Gastrocnemius medialis (tissue), 4 donors: ENCODE measurements at regions not wholly inside any gene's neighbourhood (a gene's known extent, or its start where the extent isn't known, plus 50 kb on each side); places are given as distances from the start of the nearest gene placed in this dataset.

ENCODE experiments used
- POLR2A ChIP-seq, 2 donors: fragments of 450-650 bp; IDR thresholded peaks; one replicate each; pipeline ENCODE4 v1.6.1; 2017; ENCODE audit warnings: antibody characterized with exemption in 2 of 2, mild to moderate bottlenecking in 2 of 2, moderate library complexity in 2 of 2
- TF ChIP-seq, protein P1 (sequence below), 5 experiments: fragments of 450-650 bp in 3 of 5; fragments of 200-600 bp in 2 of 5; sonication (generic) in 2 of 5; IDR thresholded peaks in 4 of 5; conservative IDR thresholded peaks in 1 of 5; 1 replicate in 4 of 5; 2 replicates in 1 of 5; pipeline ENCODE4 v1.5.1; 2016 to 2019; ENCODE audit warnings: antibody characterized with exemption in 5 of 5, mild to moderate bottlenecking in 3 of 5, moderate library complexity in 3 of 5

DNA sequence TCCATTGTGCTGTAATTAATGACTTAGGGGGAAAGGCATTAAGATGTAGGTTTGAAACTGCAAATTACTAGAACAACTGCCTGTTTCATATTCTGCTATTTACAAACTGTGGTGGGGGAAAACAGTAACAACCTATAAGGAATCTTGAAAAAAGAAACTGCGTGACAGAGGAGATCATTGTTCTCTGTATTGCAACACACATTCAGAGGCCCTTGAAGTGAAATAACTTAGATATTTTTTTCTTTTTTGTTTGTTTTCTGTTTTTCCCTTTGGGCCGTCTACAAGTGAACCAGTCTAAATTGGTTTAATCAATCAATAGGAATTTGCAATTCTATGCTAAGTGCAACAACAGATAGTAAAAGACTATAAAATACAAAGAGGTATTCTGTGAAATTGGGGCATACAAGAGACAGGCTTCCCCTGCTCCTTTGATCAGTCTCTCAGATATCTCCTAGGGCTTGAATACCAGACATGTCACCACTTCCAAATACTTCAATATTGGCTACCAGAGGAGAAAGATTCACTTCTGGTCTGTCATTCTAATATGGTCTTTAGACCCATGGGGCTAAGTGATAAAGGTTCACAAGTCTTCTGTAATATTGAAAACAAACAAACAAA lies 2055.1 kb upstream of the CELF4 start:
- TF ChIP-seq, protein P1, sequence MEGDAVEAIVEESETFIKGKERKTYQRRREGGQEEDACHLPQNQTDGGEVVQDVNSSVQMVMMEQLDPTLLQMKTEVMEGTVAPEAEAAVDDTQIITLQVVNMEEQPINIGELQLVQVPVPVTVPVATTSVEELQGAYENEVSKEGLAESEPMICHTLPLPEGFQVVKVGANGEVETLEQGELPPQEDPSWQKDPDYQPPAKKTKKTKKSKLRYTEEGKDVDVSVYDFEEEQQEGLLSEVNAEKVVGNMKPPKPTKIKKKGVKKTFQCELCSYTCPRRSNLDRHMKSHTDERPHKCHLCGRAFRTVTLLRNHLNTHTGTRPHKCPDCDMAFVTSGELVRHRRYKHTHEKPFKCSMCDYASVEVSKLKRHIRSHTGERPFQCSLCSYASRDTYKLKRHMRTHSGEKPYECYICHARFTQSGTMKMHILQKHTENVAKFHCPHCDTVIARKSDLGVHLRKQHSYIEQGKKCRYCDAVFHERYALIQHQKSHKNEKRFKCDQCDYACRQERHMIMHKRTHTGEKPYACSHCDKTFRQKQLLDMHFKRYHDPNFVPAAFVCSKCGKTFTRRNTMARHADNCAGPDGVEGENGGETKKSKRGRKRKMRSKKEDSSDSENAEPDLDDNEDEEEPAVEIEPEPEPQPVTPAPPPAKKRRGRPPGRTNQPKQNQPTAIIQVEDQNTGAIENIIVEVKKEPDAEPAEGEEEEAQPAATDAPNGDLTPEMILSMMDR (IDR thresholded peaks at IDR 0.05 in 4 of 5, conservative IDR thresholded peaks at IDR 0.05 in 1 of 5), result no peak
- TF ChIP-seq POLR2A (IDR thresholded peaks at IDR 0.05), result no peak
